Astrocyte (in vitro differentiated cells and primary cell): ENCODE measurements at regions not wholly inside any gene's neighbourhood (a gene's known extent, or its start where the extent isn't known, plus 50 kb on each side); places are given as distances from the start of the nearest gene placed in this dataset.

Experiments used
- DNase-seq: peaks from one replicate; pipeline ENCODE4 v3.0.0-alpha.2; 2010; ENCODE audit warnings: low read depth
- FAIRE-seq: peaks from 2 replicates; lab custom pipeline; 2011; peaks lifted over from hg19 to GRCh38; lab: Jason Lieb, UNC
- H2AFZ ChIP-seq: 2 replicates; pipeline ENCODE4 v1.6.0; 2012; ENCODE audit warnings: low read depth, low read length, inconsistent platforms
- H3K27ac ChIP-seq: 2 replicates; pipeline ENCODE4 v1.5.1; 2011; ENCODE audit warnings: low read depth, low read length, inconsistent platforms
- H3K27me3 ChIP-seq: 2 replicates; pipeline ENCODE4 v1.6.0; 2011; ENCODE audit warnings: low read length, inconsistent platforms; ENCODE audit not compliant: insufficient read depth
- H3K36me3 ChIP-seq: 2 replicates; pipeline ENCODE4 v1.5.1; 2011; ENCODE audit warnings: low read length, inconsistent platforms; ENCODE audit not compliant: insufficient read depth
- H3K4me1 ChIP-seq: 2 replicates; pipeline ENCODE4 v1.5.1; 2011; ENCODE audit warnings: low read length, inconsistent platforms; ENCODE audit not compliant: insufficient read depth
- H3K4me2 ChIP-seq: 2 replicates; pipeline ENCODE4 v1.6.0; 2012; ENCODE audit warnings: low read length, inconsistent platforms
- H3K4me3 ChIP-seq: 2 replicates; pipeline ENCODE4 v1.5.1; 2011; ENCODE audit warnings: low read depth, mild to moderate bottlenecking, low read length, inconsistent platforms; ENCODE audit not compliant: insufficient read depth
- H3K79me2 ChIP-seq: 2 replicates; pipeline ENCODE4 v1.6.0; 2012; ENCODE audit warnings: mild to moderate bottlenecking, low read length, inconsistent platforms; ENCODE audit not compliant: insufficient read depth
- H3K9ac ChIP-seq: 2 replicates; pipeline ENCODE4 v1.6.0; 2012; ENCODE audit warnings: mild to moderate bottlenecking, low read length, inconsistent platforms
- H3K9me3 ChIP-seq: 2 replicates; pipeline ENCODE4 v1.5.1; 2012; ENCODE audit warnings: low read depth, mild to moderate bottlenecking, low read length, inconsistent platforms; ENCODE audit not compliant: insufficient read depth
- H4K20me1 ChIP-seq: 2 replicates; pipeline ENCODE4 v1.6.0; 2012; ENCODE audit warnings: low read length, inconsistent platforms; ENCODE audit not compliant: insufficient read depth
- H3K27ac Mint-ChIP-seq: one replicate; pipeline ENCODE4 v1.8.0; 2021; ENCODE audit warnings: mild to moderate bottlenecking, mixed read lengths; ENCODE audit not compliant: unreplicated experiment
- H3K27me3 Mint-ChIP-seq: one replicate; pipeline ENCODE4 v1.8.0; 2021; ENCODE audit warnings: low read depth, mixed read lengths; ENCODE audit not compliant: unreplicated experiment
- H3K36me3 Mint-ChIP-seq: one replicate; pipeline ENCODE4 v1.8.0; 2021; ENCODE audit warnings: low read depth, mixed read lengths; ENCODE audit not compliant: unreplicated experiment
- H3K4me1 Mint-ChIP-seq: one replicate; pipeline ENCODE4 v1.8.0; 2021; ENCODE audit warnings: low read depth, mixed read lengths; ENCODE audit not compliant: unreplicated experiment
- H3K4me3 Mint-ChIP-seq: one replicate; pipeline ENCODE4 v1.8.0; 2021; ENCODE audit warnings: mild to moderate bottlenecking, moderate library complexity, mixed read lengths; ENCODE audit not compliant: unreplicated experiment
- H3K9me3 Mint-ChIP-seq: one replicate; pipeline ENCODE4 v1.8.0; 2021; ENCODE audit warnings: mild to moderate bottlenecking, mixed read lengths; ENCODE audit not compliant: unreplicated experiment
- EZH2 ChIP-seq: IDR thresholded peaks from 2 replicates; pipeline ENCODE4 v1.6.1; 2012; ENCODE audit warnings: mild to moderate bottlenecking, low read length, inconsistent platforms; ENCODE audit not compliant: insufficient read depth
- TF ChIP-seq, protein P1 (sequence below): IDR thresholded peaks from 2 replicates; pipeline ENCODE4 v1.5.1; 2011; ENCODE audit warnings: low read depth, mild to moderate bottlenecking, inconsistent platforms, low read length, moderate library complexity; ENCODE audit not compliant: insufficient read depth

DNA sequence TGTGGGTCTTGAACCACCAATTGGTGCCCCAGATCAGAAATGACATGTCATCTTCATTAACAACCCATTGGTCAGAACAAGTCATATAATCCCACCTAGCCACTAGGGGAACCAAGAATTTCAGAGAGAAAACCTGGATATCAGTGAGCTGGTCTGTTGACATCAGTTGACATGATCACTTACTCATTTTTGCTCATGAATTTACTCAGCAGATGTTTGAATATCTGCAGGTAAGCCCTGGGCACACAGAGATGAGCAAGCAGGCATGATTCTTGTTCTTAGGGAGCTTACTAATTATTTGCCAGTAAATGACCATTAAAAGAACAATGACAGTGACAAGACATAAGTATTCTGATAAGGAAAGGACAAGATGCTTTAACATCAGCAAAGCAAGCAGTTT is 64.3 kb upstream of the PLCL2 start:
- no peaks in the 10 kb centered on the region for H3K9me3 Mint-ChIP-seq
- no peaks in the 10 kb centered on the region for H4K20me1 ChIP-seq
- H2AFZ ChIP-seq: no peak overlapping the region
- no peaks in the 10 kb centered on the region for H3K9me3 ChIP-seq
- no peaks in the 10 kb centered on the region for H3K36me3 Mint-ChIP-seq
- H3K4me3 ChIP-seq: no peak overlapping the region
- DNase-seq (no peak), FAIRE-seq (no peak)
- H3K9ac ChIP-seq: no peak overlapping the region
- H3K4me1 Mint-ChIP-seq: no peaks in the 10 kb centered on the region
- peaks cover 3% of the 10 kb centered on the region for H3K27me3 Mint-ChIP-seq
- H3K36me3 ChIP-seq: no peaks in the 10 kb centered on the region
- H3K4me1 ChIP-seq: no peaks in the 10 kb centered on the region
- TF ChIP-seq, protein P1, sequence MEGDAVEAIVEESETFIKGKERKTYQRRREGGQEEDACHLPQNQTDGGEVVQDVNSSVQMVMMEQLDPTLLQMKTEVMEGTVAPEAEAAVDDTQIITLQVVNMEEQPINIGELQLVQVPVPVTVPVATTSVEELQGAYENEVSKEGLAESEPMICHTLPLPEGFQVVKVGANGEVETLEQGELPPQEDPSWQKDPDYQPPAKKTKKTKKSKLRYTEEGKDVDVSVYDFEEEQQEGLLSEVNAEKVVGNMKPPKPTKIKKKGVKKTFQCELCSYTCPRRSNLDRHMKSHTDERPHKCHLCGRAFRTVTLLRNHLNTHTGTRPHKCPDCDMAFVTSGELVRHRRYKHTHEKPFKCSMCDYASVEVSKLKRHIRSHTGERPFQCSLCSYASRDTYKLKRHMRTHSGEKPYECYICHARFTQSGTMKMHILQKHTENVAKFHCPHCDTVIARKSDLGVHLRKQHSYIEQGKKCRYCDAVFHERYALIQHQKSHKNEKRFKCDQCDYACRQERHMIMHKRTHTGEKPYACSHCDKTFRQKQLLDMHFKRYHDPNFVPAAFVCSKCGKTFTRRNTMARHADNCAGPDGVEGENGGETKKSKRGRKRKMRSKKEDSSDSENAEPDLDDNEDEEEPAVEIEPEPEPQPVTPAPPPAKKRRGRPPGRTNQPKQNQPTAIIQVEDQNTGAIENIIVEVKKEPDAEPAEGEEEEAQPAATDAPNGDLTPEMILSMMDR: no peak
- no peak for TF ChIP-seq EZH2
- no peak overlapping the region for H3K4me3 Mint-ChIP-seq
- no peak overlapping the region for H3K27ac ChIP-seq
- no peak overlapping the region for H3K4me2 ChIP-seq
- H3K27ac Mint-ChIP-seq: no peak overlapping the region
- no peaks in the 10 kb centered on the region for H3K79me2 ChIP-seq
- no peaks in the 10 kb centered on the region for H3K27me3 ChIP-seq

DNA sequence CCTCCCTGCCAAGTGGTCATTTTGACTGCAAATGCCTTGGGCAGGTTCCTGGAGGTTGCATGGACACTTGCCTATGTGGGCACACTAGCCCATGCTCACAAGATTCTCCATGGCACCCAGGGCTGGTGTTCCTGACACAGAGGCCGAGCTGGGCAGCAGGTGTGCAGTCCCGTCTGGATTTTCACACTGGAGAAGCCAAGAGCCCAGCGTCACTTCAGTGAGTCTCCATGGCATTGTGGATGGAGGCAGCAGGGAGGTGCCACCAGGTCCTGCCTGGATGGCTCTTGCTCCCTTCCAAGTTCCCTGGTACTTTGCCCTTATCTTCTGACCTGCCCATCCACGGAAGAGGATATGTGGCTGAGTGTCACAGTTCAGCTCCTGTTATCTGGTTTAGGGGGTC is 63.7 kb upstream of the PLCL2 start:
- peaks cover 3% of the 10 kb centered on the region for H3K27me3 Mint-ChIP-seq
- no peaks in the 10 kb centered on the region for H3K36me3 Mint-ChIP-seq
- no peaks in the 10 kb centered on the region for H3K4me1 Mint-ChIP-seq
- Histone ChIP-seq H3K4me1 (no peaks in the 10 kb centered on the region), H3K27ac (no peak overlapping the region), H2AFZ (no peak overlapping the region), H3K36me3 (no peaks in the 10 kb centered on the region), H3K79me2 (no peaks in the 10 kb centered on the region), H3K4me3 (no peak overlapping the region), H3K9me3 (no peaks in the 10 kb centered on the region), H3K9ac (no peak overlapping the region), H3K4me2 (no peak overlapping the region), H3K27me3 (no peaks in the 10 kb centered on the region), H4K20me1 (no peaks in the 10 kb centered on the region)
- no peaks in the 10 kb centered on the region for H3K9me3 Mint-ChIP-seq
- TF ChIP-seq, protein P1: no peak
- TF ChIP-seq EZH2: no peak
- FAIRE-seq: no peak
- H3K4me3 Mint-ChIP-seq: no peak overlapping the region
- no peak for DNase-seq
- no peak overlapping the region for H3K27ac Mint-ChIP-seq

DNA sequence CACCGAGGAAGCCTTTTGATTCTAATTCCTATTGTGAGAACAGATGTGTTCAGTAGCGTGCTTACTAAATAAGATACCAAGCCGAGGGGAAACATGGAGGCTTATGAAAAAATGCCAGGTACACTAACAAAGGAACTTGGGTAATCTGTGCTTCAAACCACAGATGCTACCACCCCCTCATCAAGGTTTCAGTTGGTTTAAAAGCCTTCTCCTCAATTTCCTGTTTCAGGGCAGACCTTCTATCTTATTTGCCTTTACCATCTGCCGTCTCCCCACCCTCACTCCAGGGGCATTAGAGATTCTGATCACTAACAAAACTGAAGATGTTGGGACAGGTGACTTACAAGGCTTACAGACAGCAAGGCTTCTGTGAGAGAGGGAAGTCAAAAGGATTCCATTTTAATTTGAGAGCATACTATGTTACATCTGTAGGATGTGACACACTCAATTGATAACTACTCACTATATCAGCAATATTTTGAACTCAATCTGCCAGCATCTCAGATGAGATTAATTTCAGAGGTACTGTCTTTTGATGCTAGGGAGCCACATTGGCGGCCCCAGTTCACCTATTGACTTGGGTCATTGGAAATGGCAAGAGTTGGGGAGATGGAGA is 60.6 kb upstream of the PLCL2 start:
- no peaks in the 10 kb centered on the region for H3K4me1 ChIP-seq
- no peaks in the 10 kb centered on the region for H4K20me1 ChIP-seq
- Mint-ChIP-seq H3K4me1 (no peaks in the 10 kb centered on the region), H3K36me3 (no peaks in the 10 kb centered on the region), H3K27me3 (peaks cover 3% of the 10 kb centered on the region), H3K9me3 (no peaks in the 10 kb centered on the region), H3K4me3 (no peak overlapping the region), H3K27ac (no peak overlapping the region)
- H3K4me3 ChIP-seq: no peak overlapping the region
- H3K9ac ChIP-seq: no peak overlapping the region
- H3K9me3 ChIP-seq: no peaks in the 10 kb centered on the region
- DNase-seq (no peak), FAIRE-seq (no peak)
- no peaks in the 10 kb centered on the region for H3K36me3 ChIP-seq
- H3K4me2 ChIP-seq: no peak overlapping the region
- H2AFZ ChIP-seq: no peak overlapping the region
- H3K27ac ChIP-seq: no peak overlapping the region
- TF ChIP-seq EZH2: no peak
- TF ChIP-seq, protein P1: no peak
- no peaks in the 10 kb centered on the region for H3K79me2 ChIP-seq
- H3K27me3 ChIP-seq: no peaks in the 10 kb centered on the region
